ENCODE measurements at regions not wholly inside any gene's neighbourhood (a gene's known extent, or its start where the extent isn't known, plus 50 kb on each side); places are given as distances from the start of the nearest gene placed in this dataset.

DNA sequence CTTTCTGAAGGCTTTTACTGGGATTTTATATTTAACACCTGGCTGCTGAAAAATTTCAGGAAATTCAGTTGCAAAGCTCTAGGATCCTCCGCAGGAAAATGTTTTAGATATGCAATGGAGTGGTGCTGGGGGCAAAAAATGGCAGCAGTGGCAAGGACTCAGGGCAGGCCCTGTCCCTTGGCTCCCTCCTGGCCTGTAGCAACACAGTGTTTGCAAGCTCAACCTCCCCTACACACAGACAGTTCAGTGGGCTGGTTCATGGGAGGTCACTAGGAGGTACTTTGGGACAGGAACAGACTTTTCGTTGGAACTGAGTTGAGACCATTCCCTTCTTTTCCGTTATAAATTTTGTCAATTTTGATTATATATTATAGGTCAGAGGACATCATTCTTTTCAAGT lies 270.4 kb downstream of the ADAMTS20 start:
- 80 to 85% methylated on average over 3 of the region's 3 CpGs for WGBS, 2 donors (ENCODE audit: low coverage in 1 of 2)
- ATAC-seq, result no peak
- no peaks in the 10 kb centered on the region for H3K36me3 ChIP-seq
- H3K27ac ChIP-seq, result no peak overlapping the region
- TF ChIP-seq POLR2AphosphoS5 (IDR thresholded peaks at IDR 0.05), result no peak
- H3K27me3 ChIP-seq, result no peaks in the 10 kb centered on the region
- no peaks in the 10 kb centered on the region for H3K9me3 ChIP-seq
- peaks cover 0 to 19% (median 0%) of the 10 kb centered on the region in 3 donors for H3K4me1 ChIP-seq
- no peak overlapping the region for H3K4me3 ChIP-seq

DNA sequence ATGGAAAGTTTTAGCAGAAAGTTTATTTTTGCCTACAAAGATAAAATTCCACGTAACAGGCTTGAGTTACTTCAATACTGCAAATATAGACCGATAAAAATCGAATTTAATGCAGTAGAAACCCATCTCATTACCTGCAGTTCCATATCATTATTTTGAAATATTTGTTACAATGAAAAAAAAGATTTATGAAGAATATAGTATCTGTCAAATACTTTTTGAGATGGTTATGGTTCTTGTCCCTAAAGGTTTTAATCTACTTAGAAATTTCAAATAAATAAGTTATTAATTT lies 273.5 kb downstream of the ADAMTS20 start:
- no peaks in the 10 kb centered on the region for H3K9me3 ChIP-seq
- 72 to 74% methylated on average over 3 of the region's 3 CpGs for WGBS, 2 donors (ENCODE audit: low coverage in 1 of 2)
- H3K36me3 ChIP-seq, result no peaks in the 10 kb centered on the region
- H3K27me3 ChIP-seq, result no peaks in the 10 kb centered on the region
- TF ChIP-seq, protein P1, sequence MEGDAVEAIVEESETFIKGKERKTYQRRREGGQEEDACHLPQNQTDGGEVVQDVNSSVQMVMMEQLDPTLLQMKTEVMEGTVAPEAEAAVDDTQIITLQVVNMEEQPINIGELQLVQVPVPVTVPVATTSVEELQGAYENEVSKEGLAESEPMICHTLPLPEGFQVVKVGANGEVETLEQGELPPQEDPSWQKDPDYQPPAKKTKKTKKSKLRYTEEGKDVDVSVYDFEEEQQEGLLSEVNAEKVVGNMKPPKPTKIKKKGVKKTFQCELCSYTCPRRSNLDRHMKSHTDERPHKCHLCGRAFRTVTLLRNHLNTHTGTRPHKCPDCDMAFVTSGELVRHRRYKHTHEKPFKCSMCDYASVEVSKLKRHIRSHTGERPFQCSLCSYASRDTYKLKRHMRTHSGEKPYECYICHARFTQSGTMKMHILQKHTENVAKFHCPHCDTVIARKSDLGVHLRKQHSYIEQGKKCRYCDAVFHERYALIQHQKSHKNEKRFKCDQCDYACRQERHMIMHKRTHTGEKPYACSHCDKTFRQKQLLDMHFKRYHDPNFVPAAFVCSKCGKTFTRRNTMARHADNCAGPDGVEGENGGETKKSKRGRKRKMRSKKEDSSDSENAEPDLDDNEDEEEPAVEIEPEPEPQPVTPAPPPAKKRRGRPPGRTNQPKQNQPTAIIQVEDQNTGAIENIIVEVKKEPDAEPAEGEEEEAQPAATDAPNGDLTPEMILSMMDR (IDR thresholded peaks at IDR 0.05), result no peak
- no peak for TF ChIP-seq POLR2AphosphoS5 (IDR thresholded peaks at IDR 0.05)
- TF ChIP-seq EP300 (IDR thresholded peaks at IDR 0.05), result no peak
- no peak for TF ChIP-seq POLR2A (IDR thresholded peaks at IDR 0.05)
- no peak overlapping the region for H3K27ac ChIP-seq
- no peak for ATAC-seq
- H3K4me3 ChIP-seq, result no peak overlapping the region
- H3K4me1 ChIP-seq, result no peaks in the 10 kb centered on the region

DNA sequence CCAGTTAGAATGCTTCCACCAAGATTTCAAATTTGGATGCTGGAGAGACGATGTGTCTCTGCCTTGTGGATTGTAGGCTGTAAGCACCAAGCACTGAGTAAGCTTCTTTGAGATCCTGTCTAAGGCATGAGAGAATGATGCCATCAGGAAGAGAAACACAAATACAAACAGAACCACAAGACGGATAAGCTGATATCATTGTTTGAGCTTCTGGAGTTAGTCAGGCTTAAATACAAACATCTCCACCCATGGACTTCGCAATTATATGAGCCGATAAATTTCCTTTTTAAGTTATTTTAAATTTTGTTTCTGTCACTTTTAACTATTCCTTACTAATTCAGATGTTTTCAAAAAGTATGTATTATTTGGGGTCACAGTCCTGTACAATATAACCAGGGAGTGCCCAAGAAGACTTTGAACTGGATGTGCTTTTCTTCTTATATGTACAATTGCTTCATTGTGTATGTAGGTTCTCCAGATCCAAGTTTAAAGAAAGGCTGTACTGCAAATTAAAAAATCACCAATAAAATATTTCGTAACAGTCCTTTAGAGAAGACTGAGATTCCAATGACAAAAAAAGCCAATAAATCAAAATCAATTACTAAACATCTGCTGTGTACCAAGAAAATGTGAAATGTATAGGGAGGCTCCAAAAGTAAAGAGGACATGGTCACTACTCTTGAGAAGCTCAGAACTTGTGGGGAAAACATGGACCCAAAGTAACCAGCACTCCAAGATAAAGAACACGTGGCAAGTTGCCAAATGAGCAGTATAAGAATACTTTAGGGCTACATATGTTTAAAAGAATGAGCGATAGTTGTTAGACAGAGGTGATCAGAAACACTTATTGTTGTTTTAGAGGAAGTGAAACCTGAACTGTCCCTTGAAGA lies 274.1 kb downstream of the ADAMTS20 start:
- H3K4me3 ChIP-seq, result no peak overlapping the region
- no peak for ATAC-seq
- no peaks in the 10 kb centered on the region for H3K9me3 ChIP-seq
- H3K27me3 ChIP-seq, result no peaks in the 10 kb centered on the region
- TF ChIP-seq EP300 (IDR thresholded peaks at IDR 0.05), result no peak
- TF ChIP-seq POLR2A (IDR thresholded peaks at IDR 0.05), result no peak
- no peak for TF ChIP-seq POLR2AphosphoS5 (IDR thresholded peaks at IDR 0.05)
- TF ChIP-seq, protein P1 (IDR thresholded peaks at IDR 0.05), result no peak
- WGBS, 2 donors (ENCODE audit: low coverage in 1 of 2), result 77 to 81% methylated on average over 5 to 7 of the region's 7 CpGs
- H3K4me1 ChIP-seq, result no peaks in the 10 kb centered on the region
- no peak overlapping the region for H3K27ac ChIP-seq
- H3K36me3 ChIP-seq, result no peaks in the 10 kb centered on the region

DNA sequence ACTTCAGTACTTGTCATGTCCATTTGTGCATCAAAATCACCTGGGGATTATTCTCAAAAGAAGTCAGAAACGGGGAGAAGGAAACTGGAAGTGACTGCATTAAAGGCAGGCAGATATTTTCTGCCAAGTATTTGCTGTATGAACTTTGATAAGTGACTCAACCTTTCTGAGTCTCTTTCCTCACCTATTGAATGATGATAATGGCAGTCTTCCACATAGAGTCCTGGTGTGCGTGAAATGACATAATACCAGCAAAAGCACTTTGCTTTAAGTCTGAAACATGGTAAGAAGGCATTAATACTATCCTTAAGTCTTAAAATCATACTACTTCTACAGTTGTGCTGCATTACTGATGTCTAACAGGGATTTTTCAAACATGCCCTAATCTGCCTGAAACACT lies 278.5 kb downstream of the ADAMTS20 start:
- 48 to 51% methylated on average over 2 of the region's 2 CpGs for WGBS, 2 donors (ENCODE audit: low coverage in 1 of 2)
- no peak overlapping the region for H3K27ac ChIP-seq
- ATAC-seq, result no peak
- TF ChIP-seq, protein P1 (IDR thresholded peaks at IDR 0.05), result no peak
- TF ChIP-seq EP300 (IDR thresholded peaks at IDR 0.05), result no peak
- no peak for TF ChIP-seq POLR2A (IDR thresholded peaks at IDR 0.05)
- TF ChIP-seq POLR2AphosphoS5 (IDR thresholded peaks at IDR 0.05), result no peak
- no peak overlapping the region for H3K4me3 ChIP-seq
- no peaks in the 10 kb centered on the region for H3K4me1 ChIP-seq
- H3K36me3 ChIP-seq, result no peaks in the 10 kb centered on the region
- H3K9me3 ChIP-seq, result no peaks in the 10 kb centered on the region
- H3K27me3 ChIP-seq, result no peaks in the 10 kb centered on the region

DNA sequence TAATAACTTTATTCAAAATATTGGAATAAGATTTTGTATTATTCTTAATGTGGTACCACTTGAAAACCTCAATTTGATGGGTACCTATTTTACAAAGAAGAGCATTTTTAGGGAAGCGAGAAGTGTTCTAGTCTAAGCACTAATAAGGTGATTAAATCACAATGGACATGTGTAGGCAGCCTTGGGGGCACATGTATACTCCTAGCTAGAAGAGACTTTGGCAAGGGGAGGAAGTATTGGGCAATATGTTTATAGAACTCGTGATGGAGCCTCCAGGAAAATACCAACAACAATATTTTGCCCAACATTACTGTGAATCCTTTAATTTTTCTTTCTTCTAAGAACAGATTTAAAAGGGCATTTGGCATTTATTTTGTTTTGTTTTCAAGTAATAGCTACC lies 280.3 kb downstream of the ADAMTS20 start:
- Histone ChIP-seq H3K36me3 (no peaks in the 10 kb centered on the region), H3K4me1 (no peaks in the 10 kb centered on the region), H3K9me3 (no peaks in the 10 kb centered on the region), H3K27me3 (no peaks in the 10 kb centered on the region), H3K4me3 (no peak overlapping the region), H3K27ac (no peak overlapping the region)
- TF ChIP-seq POLR2A (IDR thresholded peaks at IDR 0.05) (no peak), POLR2AphosphoS5 (IDR thresholded peaks at IDR 0.05) (no peak), EP300 (IDR thresholded peaks at IDR 0.05) (no peak)
- TF ChIP-seq, protein P1 (IDR thresholded peaks at IDR 0.05), result no peak
- ATAC-seq, result no peak
- WGBS, 2 donors (ENCODE audit: low coverage in 1 of 2), result 68 to 73% methylated on average over 2 of the region's 2 CpGs
